Calu3 (cell line): ENCODE measurements at regions not wholly inside any gene's neighbourhood (a gene's known extent, or its start where the extent isn't known, plus 50 kb on each side); places are given as distances from the start of the nearest gene placed in this dataset.

Source experiments
- BruUV-seq: library from RNA; stranded (reverse); fragments of 400-500 nt; replicated peaks from 2 replicates; lab custom pipeline; 2021; lab: Mats Ljungman, UMichigan
- CTCF ChIA-PET: fragments of 300-600 bp; sonication (Branson Sonifier 250); formaldehyde crosslinking; loops from one replicate; lab custom pipeline; 2022; ENCODE audit warnings: antibody characterized with exemption; lab: Charles Lee
- DNase-seq: peaks from one replicate; pipeline ENCODE4 v3.0.0; 2022
- H3K27ac Mint-ChIP-seq: one replicate; pipeline ENCODE4 v1.8.0; 2022; ENCODE audit warnings: mixed read lengths; ENCODE audit not compliant: unreplicated experiment
- H3K27me3 Mint-ChIP-seq: one replicate; pipeline ENCODE4 v1.8.0; 2022; ENCODE audit warnings: mixed read lengths; ENCODE audit not compliant: unreplicated experiment
- H3K36me3 Mint-ChIP-seq: one replicate; pipeline ENCODE4 v1.8.0; 2022; ENCODE audit warnings: mild to moderate bottlenecking, moderate library complexity, mixed read lengths; ENCODE audit not compliant: insufficient read depth, unreplicated experiment
- H3K4me1 Mint-ChIP-seq: one replicate; pipeline ENCODE4 v1.8.0; 2022; ENCODE audit warnings: mild to moderate bottlenecking, low read depth, mixed read lengths; ENCODE audit not compliant: unreplicated experiment
- H3K4me3 Mint-ChIP-seq: one replicate; pipeline ENCODE4 v1.8.0; 2022; ENCODE audit warnings: mild to moderate bottlenecking, low read depth, moderate library complexity, mixed read lengths; ENCODE audit not compliant: unreplicated experiment
- H3K9me3 Mint-ChIP-seq: one replicate; pipeline ENCODE4 v1.8.0; 2022; ENCODE audit warnings: low read depth, mixed read lengths; ENCODE audit not compliant: unreplicated experiment
- CTCF ChIP-seq: fragments of 200-600 bp; IDR thresholded peaks from one replicate; pipeline ENCODE4 v1.8.0; 2022; ENCODE audit warnings: antibody characterized with exemption; ENCODE audit not compliant: unreplicated experiment
- intact Hi-C: fragments of 100-400 bp; cut with micrococcal nuclease; formaldehyde crosslinking; loops from one replicate; pipeline ENCODE4 v1.10.0; 2022; ENCODE audit not compliant: unreplicated experiment

- CTCF ChIA-PET, result no interaction called here
- no peak overlapping the region for H3K27ac Mint-ChIP-seq
- no TSS peak for BruUV-seq
- no peak for DNase-seq
- TF ChIP-seq CTCF, result no peak
- no peaks in the 10 kb centered on the region for H3K4me1 Mint-ChIP-seq
- H3K9me3 Mint-ChIP-seq, result no peaks in the 10 kb centered on the region
- H3K36me3 Mint-ChIP-seq, result no peaks in the 10 kb centered on the region
- no peak overlapping the region for H3K4me3 Mint-ChIP-seq
- H3K27me3 Mint-ChIP-seq, result no peaks in the 10 kb centered on the region
- intact Hi-C loops, result no loop called here
Observed at GRCh38 chr21:35586305-35586704, 474.0 kb downstream of the SETD4 start.

- no TSS peak for BruUV-seq
- H3K36me3 Mint-ChIP-seq, result no peaks in the 10 kb centered on the region
- H3K9me3 Mint-ChIP-seq, result no peaks in the 10 kb centered on the region
- no peaks in the 10 kb centered on the region for H3K4me1 Mint-ChIP-seq
- no peak overlapping the region for H3K4me3 Mint-ChIP-seq
- TF ChIP-seq CTCF, result no peak
- no peak for DNase-seq
- H3K27me3 Mint-ChIP-seq, result no peaks in the 10 kb centered on the region
- intact Hi-C loops, result no loop called here
- CTCF ChIA-PET, result no interaction called here
- H3K27ac Mint-ChIP-seq, result no peak overlapping the region
Observed at GRCh38 chr21:35585878-35586277, 474.4 kb downstream of the SETD4 start.

GRCh38 chr21:35585155-35585554, 475.2 kb downstream of the SETD4 start:
- H3K36me3 Mint-ChIP-seq, result no peaks in the 10 kb centered on the region
- H3K4me3 Mint-ChIP-seq, result no peak overlapping the region
- TF ChIP-seq CTCF, result no peak
- CTCF ChIA-PET, result no interaction called here
- no peaks in the 10 kb centered on the region for H3K27me3 Mint-ChIP-seq
- DNase-seq, result no peak
- H3K4me1 Mint-ChIP-seq, result no peaks in the 10 kb centered on the region
- no peaks in the 10 kb centered on the region for H3K9me3 Mint-ChIP-seq
- intact Hi-C loops, result no loop called here
- BruUV-seq, result no TSS peak
- H3K27ac Mint-ChIP-seq, result no peak overlapping the region

GRCh38 chr21:35583566-35584216, 476.6 kb downstream of the SETD4 start:
- H3K27me3 Mint-ChIP-seq, result no peaks in the 10 kb centered on the region
- no peak for TF ChIP-seq CTCF
- no peak overlapping the region for H3K27ac Mint-ChIP-seq
- intact Hi-C loops, result no loop called here
- H3K9me3 Mint-ChIP-seq, result peaks cover under 1% of the 10 kb centered on the region
- CTCF ChIA-PET, result no interaction called here
- H3K4me3 Mint-ChIP-seq, result no peak overlapping the region
- H3K36me3 Mint-ChIP-seq, result no peaks in the 10 kb centered on the region
- no peak for DNase-seq
- no peaks in the 10 kb centered on the region for H3K4me1 Mint-ChIP-seq
- no TSS peak for BruUV-seq
